Neural cell (in vitro differentiated cells): ENCODE measurements at regions not wholly inside any gene's neighbourhood (a gene's known extent, or its start where the extent isn't known, plus 50 kb on each side); places are given as distances from the start of the nearest gene placed in this dataset.

ENCODE experiments used
- H2AFZ ChIP-seq: fragments of 200-600, 300-800 bp; sonication (generic), shearing (Covaris generic); 2 replicates; pipeline ENCODE4 v1.6.0; 2014; ENCODE audit warnings: low read depth, mild to moderate bottlenecking, antibody characterized with exemption, low read length, moderate library complexity
- H3F3A ChIP-seq: fragments of 200-600 bp; shearing (Covaris generic); 2 replicates; pipeline ENCODE4 v1.6.1; 2016; ENCODE audit warnings: mild to moderate bottlenecking, moderate library complexity, mixed read lengths, antibody characterized with exemption, low read length; ENCODE audit not compliant: insufficient read depth, poor library complexity, severe bottlenecking
- H3K27ac ChIP-seq: fragments of 200-600, 300-800 bp; sonication (generic), shearing (Covaris generic); 2 replicates; pipeline ENCODE4 v1.5.1; 2014; ENCODE audit warnings: mild to moderate bottlenecking, low read length, moderate library complexity
- H3K27me3 ChIP-seq: fragments of 300-800, 200-600 bp; sonication (generic), shearing (Covaris generic); 2 replicates; pipeline ENCODE4 v1.6.0; 2014; ENCODE audit warnings: mild to moderate bottlenecking, low read depth, low read length, moderate library complexity; ENCODE audit not compliant: insufficient read depth
- H3K36me3 ChIP-seq: fragments of 300-800, 200-600 bp; sonication (generic), shearing (Covaris generic); 2 replicates; pipeline ENCODE4 v1.5.1; 2014; ENCODE audit warnings: mild to moderate bottlenecking, antibody characterized with exemption, low read length, moderate library complexity; ENCODE audit not compliant: insufficient read depth
- H3K4me2 ChIP-seq: fragments of 300-800, 200-600 bp; sonication (generic), shearing (Covaris generic); 2 replicates; pipeline ENCODE4 v1.6.0; 2014; ENCODE audit warnings: mild to moderate bottlenecking, low read length
- H3K4me3 ChIP-seq: fragments of 300-800, 200-600 bp; sonication (generic), shearing (Covaris generic); 2 replicates; pipeline ENCODE4 v1.5.1; 2014; ENCODE audit warnings: mild to moderate bottlenecking, low read length, moderate library complexity
- H3K79me2 ChIP-seq: fragments of 200-600 bp; shearing (Covaris generic); replicated peaks from 2 replicates; pipeline ENCODE4 v1.6.0; 2014; ENCODE audit warnings: mild to moderate bottlenecking, low read length, moderate library complexity; ENCODE audit not compliant: insufficient read depth
- H3K9ac ChIP-seq: fragments of 300-800, 200-600 bp; sonication (generic), shearing (Covaris generic); 2 replicates; pipeline ENCODE4 v1.6.1; 2016; ENCODE audit warnings: mild to moderate bottlenecking, low read length, mixed read lengths
- H3K9me2 ChIP-seq: fragments of 200-600 bp; shearing (Covaris generic); 2 replicates; pipeline ENCODE4 v1.6.1; 2016; ENCODE audit warnings: mild to moderate bottlenecking, low read length, mixed read lengths; ENCODE audit not compliant: insufficient read depth
- H3K9me3 ChIP-seq: fragments of 200-600, 300-800 bp; sonication (generic), shearing (Covaris generic); 2 replicates; pipeline ENCODE4 v1.6.1; 2016; ENCODE audit warnings: mild to moderate bottlenecking, mixed run types, low read length, moderate library complexity, mixed read lengths
- H4K20me1 ChIP-seq: fragments of 200-600 bp; shearing (Covaris generic); 2 replicates; pipeline ENCODE4 v1.6.1; 2016; ENCODE audit warnings: mild to moderate bottlenecking, mixed run types; ENCODE audit not compliant: insufficient read depth
- CTCF ChIP-seq: fragments of 450-650 bp; IDR thresholded peaks from 2 replicates; pipeline ENCODE4 v1.5.1; 2014; ENCODE audit warnings: antibody characterized with exemption, mild to moderate bottlenecking, moderate library complexity; ENCODE audit not compliant: poor library complexity, severe bottlenecking
- EP300 ChIP-seq: fragments of 450-650 bp; conservative IDR thresholded peaks from 2 replicates; pipeline ENCODE4 v1.6.1; 2014; ENCODE audit warnings: antibody characterized with exemption, mild to moderate bottlenecking, moderate library complexity; ENCODE audit not compliant: poor library complexity, severe bottlenecking
- EZH2 ChIP-seq: fragments of 200-600, 300-800 bp; shearing (Covaris generic), sonication (generic); IDR thresholded peaks from 2 replicates; pipeline ENCODE4 v1.6.1; 2014; ENCODE audit warnings: antibody characterized with exemption, low read length, borderline replicate concordance, mild to moderate bottlenecking; ENCODE audit not compliant: insufficient read depth, poor library complexity, severe bottlenecking
- MXI1 ChIP-seq: fragments of 450-650 bp; conservative IDR thresholded peaks from 2 replicates; pipeline ENCODE4 v1.6.1; 2014; ENCODE audit warnings: antibody characterized with exemption, mild to moderate bottlenecking; ENCODE audit not compliant: poor library complexity, severe bottlenecking
- POLR2AphosphoS5 ChIP-seq: IDR thresholded peaks from 2 replicates; pipeline ENCODE4 v1.6.1; 2012
- RAD21 ChIP-seq: fragments of 450-650 bp; conservative IDR thresholded peaks from 2 replicates; pipeline ENCODE4 v1.6.1; 2014; ENCODE audit warnings: antibody characterized with exemption, mild to moderate bottlenecking, moderate library complexity
- REST ChIP-seq: IDR thresholded peaks from 2 replicates; pipeline ENCODE4 v1.6.1; 2012; ENCODE audit warnings: borderline replicate concordance
- SMC3 ChIP-seq: fragments of 450-650 bp; conservative IDR thresholded peaks from 2 replicates; pipeline ENCODE4 v1.6.1; 2014; ENCODE audit warnings: antibody characterized with exemption, mild to moderate bottlenecking, moderate library complexity; ENCODE audit not compliant: poor library complexity
- TAF1 ChIP-seq: IDR thresholded peaks from 2 replicates; pipeline ENCODE4 v1.6.1; 2012; ENCODE audit warnings: low read depth

DNA sequence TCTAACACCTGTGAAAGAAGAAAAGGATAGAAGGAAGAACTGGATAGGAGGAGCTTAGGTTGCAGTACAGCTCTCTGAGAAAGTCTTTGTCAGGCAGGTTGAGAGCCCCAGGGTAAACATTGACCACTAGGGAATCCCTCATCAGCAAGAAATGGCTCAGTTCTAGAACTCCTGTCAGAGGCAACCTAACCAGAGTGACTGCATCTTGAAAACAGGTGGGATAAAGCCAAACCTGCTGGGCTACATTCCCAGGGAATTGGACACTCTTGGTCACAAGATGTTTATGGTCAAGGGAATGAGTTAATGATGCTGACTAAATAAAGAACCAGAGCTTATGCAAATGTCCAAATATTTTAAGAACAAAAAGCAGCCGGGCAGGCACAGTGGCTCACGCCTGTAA is 108.3 kb upstream of the MED14 start:
- no peak overlapping the region for H3K4me2 ChIP-seq
- no peak overlapping the region for H3K4me3 ChIP-seq
- H3K9ac ChIP-seq, result no peak overlapping the region
- H4K20me1 ChIP-seq, result no peaks in the 10 kb centered on the region
- no peaks in the 10 kb centered on the region for H3K27me3 ChIP-seq
- H3K9me3 ChIP-seq, result no peaks in the 10 kb centered on the region
- no peak overlapping the region for H2AFZ ChIP-seq
- no peaks in the 10 kb centered on the region for H3K36me3 ChIP-seq
- H3K27ac ChIP-seq, result no peak overlapping the region
- no peaks in the 10 kb centered on the region for H3K9me2 ChIP-seq
- H3F3A ChIP-seq, result no peaks in the 10 kb centered on the region
- H3K79me2 ChIP-seq, result no peaks in the 10 kb centered on the region
- TF ChIP-seq TAF1 (no peak), EP300 (no peak), SMC3 (no peak)

GRCh38 chrX:40844471-40844870 is 109.1 kb upstream of the MED14 start:
- Histone ChIP-seq H4K20me1 (no peaks in the 10 kb centered on the region), H3K9me3 (no peaks in the 10 kb centered on the region), H3K9me2 (no peaks in the 10 kb centered on the region), H3K4me2 (no peak overlapping the region), H3K9ac (no peak overlapping the region), H3F3A (no peaks in the 10 kb centered on the region), H2AFZ (no peak overlapping the region), H3K4me3 (no peak overlapping the region), H3K79me2 (no peaks in the 10 kb centered on the region), H3K27ac (no peak overlapping the region), H3K36me3 (no peaks in the 10 kb centered on the region), H3K27me3 (no peaks in the 10 kb centered on the region)
- TF ChIP-seq MXI1 (no peak), TAF1 (no peak), CTCF (no peak), POLR2AphosphoS5 (no peak), EP300 (no peak), SMC3 (no peak), EZH2 (no peak), REST (no peak), RAD21 (no peak)
